Heart left ventricle (tissue), 13 donors: ENCODE measurements at regions not wholly inside any gene's neighbourhood (a gene's known extent, or its start where the extent isn't known, plus 50 kb on each side); places are given as distances from the start of the nearest gene placed in this dataset.

Experiments used
- CTCF ChIP-seq, 12 donors: fragments of 200-600 bp; sonication (generic) in 4 of 12; IDR thresholded peaks; one replicate each; pipeline versions ENCODE4 v1.5.0 to v1.8.0; 2018 to 2022; ENCODE audit warnings: antibody characterized with exemption in 12 of 12, mild to moderate bottlenecking in 5 of 12
- POLR2A ChIP-seq, 2 donors: fragments of 450-650 bp; IDR thresholded peaks; one replicate each; pipeline ENCODE4 v1.6.1; 2017; ENCODE audit warnings: antibody characterized with exemption in 2 of 2, mild to moderate bottlenecking in 2 of 2, moderate library complexity in 2 of 2
- donor health status: ischemic (EF 13 %, LVEDD 7.1; RV severe dilation, severe dysfunction).
- donor health status: DM: no; HTN: yes; CAD: no.
- donor health status: DM: no; HTN: no; CAD: no.
- donor health status: ischemic (EF 25% LVEDD 6.9; RV normal size, moderate dysfunction).
- donor health status: ischemic (EF 25% LVEDD 5.7; RV mildly dilated, moderate dysfunction).
- donor health status: ischemic (EF 35%, LVEDD 5.7; RV mildly dilated, moderate dysfunction).
- donor health status: nonischemic (EF 11% LVEDD 7.7; RV severe dilation, severe dysfunction).
- donor health status: DM: yes; HTN: yes; CAD: no.
- donor health status: PGD.
- donor health status: ischemic (EF 29% LVEDD 5.4; RV normal size, mild dysfunction).
- donor health status: nonischemic (EF 23%, LVEDD 6.1; RV moderate dilation, normal function).

GRCh38 chr15:101124731-101125451 lies 127.0 kb downstream of the CHSY1 start:
- TF ChIP-seq CTCF (IDR thresholded peaks at IDR 0.05) (no peak), POLR2A (IDR thresholded peaks at IDR 0.05) (no peak)
